Body of pancreas (tissue), 4 donors: ENCODE measurements at regions not wholly inside any gene's neighbourhood (a gene's known extent, or its start where the extent isn't known, plus 50 kb on each side); places are given as distances from the start of the nearest gene placed in this dataset.

Source experiments
- POLR2A ChIP-seq, 3 donors: fragments of 450-650 bp; IDR thresholded peaks; one replicate each; pipeline ENCODE4 v1.6.1; 2016; ENCODE audit warnings: antibody characterized with exemption in 3 of 3, mild to moderate bottlenecking in 2 of 3
- TF ChIP-seq, protein P1 (sequence below), 7 experiments: fragments of 450-650 bp in 4 of 7; fragments of 200-600 bp in 3 of 7; sonication (generic) in 3 of 7; IDR thresholded peaks; one replicate each; pipeline ENCODE4 v1.5.1; 2016 to 2019; ENCODE audit warnings: antibody characterized with exemption in 7 of 7

DNA sequence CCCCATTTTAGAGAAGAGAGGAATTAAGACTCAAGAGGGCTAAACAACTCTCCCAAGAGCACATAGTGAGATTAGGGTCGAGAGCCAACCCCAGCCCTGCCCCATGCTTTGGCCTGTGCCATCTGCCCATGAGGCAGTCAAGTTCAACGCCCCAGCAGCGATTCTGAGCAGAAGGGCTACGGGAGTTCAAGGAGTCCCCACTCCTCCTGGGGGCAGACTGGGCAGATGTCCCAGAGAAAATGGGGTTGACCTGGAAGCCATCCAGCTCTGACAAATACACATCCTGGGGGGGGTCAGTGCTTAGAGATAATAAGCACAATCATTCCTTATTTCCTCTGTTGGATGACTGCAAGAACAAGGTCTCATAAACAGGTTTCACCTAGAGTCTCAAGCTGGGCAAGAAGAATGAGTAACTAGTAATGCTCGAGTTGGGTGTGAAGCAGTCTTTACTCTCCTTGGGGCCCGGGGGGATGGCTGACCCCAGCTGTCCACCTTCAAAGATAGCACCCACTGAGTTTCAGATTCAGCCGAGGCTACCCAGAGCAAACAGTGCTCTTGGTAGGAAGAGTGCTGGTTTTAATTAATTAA, 716.4 kb downstream of the RNF144A start:
- TF ChIP-seq, protein P1, sequence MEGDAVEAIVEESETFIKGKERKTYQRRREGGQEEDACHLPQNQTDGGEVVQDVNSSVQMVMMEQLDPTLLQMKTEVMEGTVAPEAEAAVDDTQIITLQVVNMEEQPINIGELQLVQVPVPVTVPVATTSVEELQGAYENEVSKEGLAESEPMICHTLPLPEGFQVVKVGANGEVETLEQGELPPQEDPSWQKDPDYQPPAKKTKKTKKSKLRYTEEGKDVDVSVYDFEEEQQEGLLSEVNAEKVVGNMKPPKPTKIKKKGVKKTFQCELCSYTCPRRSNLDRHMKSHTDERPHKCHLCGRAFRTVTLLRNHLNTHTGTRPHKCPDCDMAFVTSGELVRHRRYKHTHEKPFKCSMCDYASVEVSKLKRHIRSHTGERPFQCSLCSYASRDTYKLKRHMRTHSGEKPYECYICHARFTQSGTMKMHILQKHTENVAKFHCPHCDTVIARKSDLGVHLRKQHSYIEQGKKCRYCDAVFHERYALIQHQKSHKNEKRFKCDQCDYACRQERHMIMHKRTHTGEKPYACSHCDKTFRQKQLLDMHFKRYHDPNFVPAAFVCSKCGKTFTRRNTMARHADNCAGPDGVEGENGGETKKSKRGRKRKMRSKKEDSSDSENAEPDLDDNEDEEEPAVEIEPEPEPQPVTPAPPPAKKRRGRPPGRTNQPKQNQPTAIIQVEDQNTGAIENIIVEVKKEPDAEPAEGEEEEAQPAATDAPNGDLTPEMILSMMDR (IDR thresholded peaks at IDR 0.05), result no peak
- TF ChIP-seq POLR2A (IDR thresholded peaks at IDR 0.05), result no peak
